MM.1S (cell line): ENCODE measurements at regions not wholly inside any gene's neighbourhood (a gene's known extent, or its start where the extent isn't known, plus 50 kb on each side); places are given as distances from the start of the nearest gene placed in this dataset.

Experiments
- EZH2 ChIP-seq: fragments of 300-600 bp; sonication (generic); optimal IDR thresholded peaks from 2 replicates; pipeline ENCODE3; 2017; ENCODE audit warnings: low read depth, mild to moderate bottlenecking, antibody characterized with exemption, low read length, mixed read lengths
- EZH2phosphoT487 ChIP-seq: fragments of 300-600 bp; sonication (generic); IDR thresholded peaks from 2 replicates; pipeline ENCODE4 v1.6.1; 2018; ENCODE audit warnings: antibody characterized with exemption, low read length
- TF ChIP-seq, protein P1 (sequence below): fragments of 300-600 bp; sonication (generic); IDR thresholded peaks from 2 replicates; pipeline ENCODE4 v1.5.1; 2016; ENCODE audit warnings: antibody characterized with exemption, low read length, mixed read lengths

DNA sequence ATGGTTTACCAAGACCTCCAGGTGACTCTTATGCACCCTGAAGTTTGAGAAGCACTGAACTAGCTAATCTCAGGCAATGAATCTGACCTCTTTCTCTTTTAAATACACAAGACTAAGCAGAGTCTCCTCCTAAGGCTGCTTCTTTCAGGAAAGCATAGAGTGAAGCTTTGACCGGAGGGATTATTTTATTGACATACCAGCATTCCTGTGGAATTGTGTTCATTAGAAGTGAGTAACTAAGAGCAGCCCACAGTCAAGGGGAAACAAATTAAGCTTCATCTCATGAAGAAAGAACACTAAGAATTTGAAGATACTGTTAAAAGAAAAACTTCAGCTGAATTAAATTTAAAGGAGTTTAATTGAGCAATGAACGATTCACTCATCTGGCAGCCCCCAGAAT lies 963.5 kb downstream of the NTRK3 start:
- TF ChIP-seq, protein P1, sequence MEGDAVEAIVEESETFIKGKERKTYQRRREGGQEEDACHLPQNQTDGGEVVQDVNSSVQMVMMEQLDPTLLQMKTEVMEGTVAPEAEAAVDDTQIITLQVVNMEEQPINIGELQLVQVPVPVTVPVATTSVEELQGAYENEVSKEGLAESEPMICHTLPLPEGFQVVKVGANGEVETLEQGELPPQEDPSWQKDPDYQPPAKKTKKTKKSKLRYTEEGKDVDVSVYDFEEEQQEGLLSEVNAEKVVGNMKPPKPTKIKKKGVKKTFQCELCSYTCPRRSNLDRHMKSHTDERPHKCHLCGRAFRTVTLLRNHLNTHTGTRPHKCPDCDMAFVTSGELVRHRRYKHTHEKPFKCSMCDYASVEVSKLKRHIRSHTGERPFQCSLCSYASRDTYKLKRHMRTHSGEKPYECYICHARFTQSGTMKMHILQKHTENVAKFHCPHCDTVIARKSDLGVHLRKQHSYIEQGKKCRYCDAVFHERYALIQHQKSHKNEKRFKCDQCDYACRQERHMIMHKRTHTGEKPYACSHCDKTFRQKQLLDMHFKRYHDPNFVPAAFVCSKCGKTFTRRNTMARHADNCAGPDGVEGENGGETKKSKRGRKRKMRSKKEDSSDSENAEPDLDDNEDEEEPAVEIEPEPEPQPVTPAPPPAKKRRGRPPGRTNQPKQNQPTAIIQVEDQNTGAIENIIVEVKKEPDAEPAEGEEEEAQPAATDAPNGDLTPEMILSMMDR, result no peak
- TF ChIP-seq EZH2 (no peak), EZH2phosphoT487 (no peak)
